ENCODE measurements at regions not wholly inside any gene's neighbourhood (a gene's known extent, or its start where the extent isn't known, plus 50 kb on each side); places are given as distances from the start of the nearest gene placed in this dataset.

DNA sequence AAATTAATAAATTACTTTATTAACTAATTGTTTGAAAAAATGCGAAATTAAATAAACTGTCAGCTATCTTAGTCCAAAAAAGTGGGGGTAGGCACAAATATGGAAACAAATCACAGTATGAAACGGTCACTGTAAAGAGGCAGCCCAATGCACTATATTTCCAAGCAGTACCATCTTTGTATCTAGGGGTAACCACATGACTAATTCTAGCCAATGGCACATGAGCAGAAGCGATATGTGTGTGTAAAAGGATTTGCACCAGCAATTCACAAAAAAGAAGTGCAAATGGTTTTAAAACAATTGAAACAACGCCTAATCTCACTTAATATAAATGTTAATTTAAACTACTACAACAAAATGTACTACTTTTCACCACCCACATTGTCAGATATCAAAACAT is 129.5 kb upstream of the PRNP start:
- DNase-seq: no peak

DNA sequence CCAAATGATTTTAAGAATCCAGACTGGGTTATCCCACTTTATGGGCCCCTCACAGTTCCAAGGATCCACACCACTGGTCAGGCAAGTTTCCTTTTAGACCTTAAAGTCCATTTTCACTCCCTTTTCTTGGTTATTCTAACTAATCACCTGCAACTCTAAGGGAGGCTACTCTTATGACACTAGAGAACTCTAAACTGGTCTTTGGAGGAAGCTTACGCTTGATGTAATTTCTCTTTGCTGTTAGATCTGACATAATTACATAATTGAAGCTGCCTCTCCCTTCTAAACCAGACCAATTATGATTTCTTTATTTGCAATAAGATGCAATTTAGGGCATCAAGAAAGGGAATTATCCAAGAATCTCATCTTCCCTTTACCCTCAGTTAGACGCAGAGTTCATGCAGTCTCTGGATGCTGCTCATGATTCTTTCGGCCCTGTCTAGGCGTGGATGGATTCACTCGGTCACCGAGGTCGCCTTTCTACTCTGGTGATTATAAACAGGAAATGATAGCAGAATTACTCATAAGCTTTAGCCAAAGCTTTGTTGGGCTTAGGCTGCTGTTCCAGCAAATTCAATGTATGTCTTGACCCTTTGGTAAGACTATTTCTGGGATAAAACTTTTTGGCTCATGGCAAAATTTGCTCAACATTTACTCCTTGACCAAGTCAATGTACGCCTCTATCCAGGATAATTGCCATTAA is 130.9 kb upstream of the PRNP start:
- no peak for DNase-seq

DNA sequence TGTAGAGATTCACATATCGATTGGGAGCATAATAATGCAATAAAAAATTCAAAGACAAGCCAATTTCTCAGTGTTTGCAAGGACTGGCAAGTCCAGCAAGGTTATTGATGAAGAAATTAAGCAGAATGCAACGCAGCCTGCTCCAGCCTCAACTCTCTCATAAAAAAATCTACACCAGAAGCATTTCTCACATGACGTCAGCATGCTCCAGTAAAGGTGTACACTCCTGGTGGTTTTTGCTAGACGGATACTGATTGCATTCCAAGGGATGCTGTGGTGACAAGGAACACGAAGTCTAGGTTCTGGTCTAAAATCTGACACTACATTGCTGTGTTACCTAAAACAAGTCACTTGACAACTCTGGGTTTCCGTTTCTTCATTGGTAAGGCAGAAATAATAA is 131.9 kb upstream of the PRNP start:
- no peak for DNase-seq

DNA sequence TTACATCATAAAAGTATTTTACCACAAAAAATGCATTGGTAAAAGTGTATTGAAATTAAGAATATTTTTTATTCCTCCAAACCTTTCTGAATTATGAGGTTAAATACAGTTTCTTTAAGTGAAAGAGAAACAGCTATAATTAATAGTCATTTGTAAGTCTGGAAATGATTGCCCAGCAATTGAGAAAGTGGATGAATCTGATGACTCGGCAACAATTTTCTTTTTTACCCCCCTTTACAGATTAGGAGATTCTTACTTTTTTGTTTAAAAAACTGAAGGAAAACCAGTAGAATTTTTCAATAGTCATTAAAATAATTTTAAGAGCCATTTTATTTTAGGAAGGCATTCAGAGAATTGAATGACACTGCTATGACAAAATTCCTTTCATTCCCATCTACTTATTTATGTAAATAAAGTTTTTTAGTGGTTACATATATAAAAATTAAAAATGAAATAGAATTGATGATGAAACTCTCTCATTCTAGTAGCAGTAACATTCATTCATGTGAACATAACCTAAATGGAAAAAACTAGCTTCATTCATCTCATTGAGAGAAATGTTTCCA is 134.1 kb upstream of the PRNP start:
- no peak for DNase-seq

DNA sequence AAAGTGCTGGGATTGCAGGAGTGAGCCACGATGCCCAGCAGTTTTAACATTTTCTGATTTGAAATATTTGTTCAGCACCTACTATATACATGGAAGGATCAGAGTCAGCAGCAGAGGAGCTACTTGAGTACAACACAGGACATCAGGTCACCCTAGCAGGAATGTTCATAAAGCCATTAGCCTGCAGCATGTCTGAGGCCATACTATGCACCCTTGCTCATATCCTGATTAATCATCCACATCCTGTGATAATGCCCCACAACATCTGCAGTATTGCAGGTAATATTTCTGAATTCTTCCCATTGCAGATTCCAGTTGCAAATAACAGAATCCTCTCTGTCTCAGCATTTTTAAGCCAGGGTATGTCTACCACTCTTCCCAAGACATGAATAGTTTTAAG is 135.5 kb upstream of the PRNP start:
- no peak for DNase-seq

DNA sequence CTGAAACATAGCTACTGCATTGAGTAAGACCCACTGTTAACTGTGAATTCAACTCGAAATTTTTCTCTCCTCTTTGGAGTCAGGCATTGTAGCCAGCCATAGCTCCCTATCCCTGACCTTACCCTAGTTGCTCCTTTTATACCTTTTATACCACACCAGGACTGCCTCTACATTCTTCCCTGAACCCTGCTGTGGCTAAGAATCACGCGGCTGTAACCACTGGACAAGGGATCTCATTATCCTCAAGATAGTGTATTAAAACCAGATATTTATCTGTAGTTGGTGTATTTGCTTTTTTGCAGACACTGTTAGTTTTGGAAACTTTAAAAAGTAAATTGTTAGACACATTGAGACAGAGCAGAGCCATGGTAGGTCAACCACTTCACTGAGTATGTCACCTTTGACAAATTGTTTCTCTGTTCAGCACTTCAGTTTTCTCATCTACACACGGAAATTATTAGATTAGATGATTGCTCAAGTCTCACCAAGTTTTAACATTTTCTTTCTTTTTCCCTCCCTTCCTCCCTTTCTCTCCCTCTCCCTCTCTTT is 136.5 kb upstream of the PRNP start:
- no peak for DNase-seq

DNA sequence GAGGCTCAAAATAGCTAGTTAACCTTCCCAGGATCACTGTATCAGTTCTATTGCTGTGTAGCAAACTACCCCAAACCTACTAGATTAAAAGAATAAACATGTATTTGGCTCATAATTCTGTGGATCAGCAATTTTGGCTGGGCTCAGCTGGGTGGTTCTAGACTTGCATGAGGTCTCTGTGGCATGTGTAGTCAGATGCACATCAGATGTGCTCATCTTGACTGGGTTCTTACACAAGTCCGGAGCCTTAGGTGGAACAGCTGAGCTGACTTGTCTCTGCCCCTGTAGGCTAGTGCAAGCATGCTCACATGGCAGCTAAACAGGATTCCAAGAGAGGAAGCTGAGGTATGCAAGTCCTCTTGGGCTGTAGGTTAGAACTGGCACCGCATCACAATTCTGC is 137.7 kb upstream of the PRNP start:
- no peak for DNase-seq

DNA sequence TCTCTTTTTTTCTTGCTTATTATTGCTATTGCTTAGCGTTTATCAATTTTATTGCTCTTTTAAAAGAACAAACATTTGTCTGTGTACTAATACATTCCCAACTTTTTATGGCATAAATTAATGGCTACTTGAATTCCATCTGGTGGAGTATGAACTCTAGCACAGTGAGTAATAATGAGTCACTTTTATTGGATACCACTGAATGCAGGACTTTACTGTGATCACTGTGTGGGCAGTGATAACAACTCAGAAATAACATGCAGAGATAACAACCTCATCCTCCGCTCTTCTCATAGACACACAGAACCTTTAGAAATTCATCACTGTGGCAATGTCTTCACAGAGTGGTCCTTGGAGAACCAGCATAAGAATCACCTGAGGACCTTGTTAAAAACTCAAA is 139.5 kb upstream of the PRNP start:
- DNase-seq: no peak

DNA sequence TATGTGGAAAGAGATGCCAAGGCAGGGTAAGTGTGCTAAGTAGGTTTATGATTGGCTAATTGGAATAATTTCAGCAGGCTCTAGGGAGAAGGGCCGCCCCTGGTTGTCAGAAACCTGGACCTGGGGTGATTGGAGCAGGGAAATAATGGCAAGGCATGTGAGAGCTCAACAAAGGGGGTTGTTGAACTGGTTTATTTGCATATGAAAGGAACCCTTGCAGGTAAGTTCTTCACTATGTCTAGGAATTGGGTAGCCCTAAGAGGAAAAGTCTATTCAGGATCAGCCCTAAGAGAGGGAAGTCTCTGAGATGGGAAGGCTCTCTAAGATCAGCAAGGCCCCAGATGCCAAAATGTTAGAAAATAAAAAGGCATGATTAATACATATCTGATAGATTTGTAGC is 139.9 kb upstream of the PRNP start:
- DNase-seq: no peak

DNA sequence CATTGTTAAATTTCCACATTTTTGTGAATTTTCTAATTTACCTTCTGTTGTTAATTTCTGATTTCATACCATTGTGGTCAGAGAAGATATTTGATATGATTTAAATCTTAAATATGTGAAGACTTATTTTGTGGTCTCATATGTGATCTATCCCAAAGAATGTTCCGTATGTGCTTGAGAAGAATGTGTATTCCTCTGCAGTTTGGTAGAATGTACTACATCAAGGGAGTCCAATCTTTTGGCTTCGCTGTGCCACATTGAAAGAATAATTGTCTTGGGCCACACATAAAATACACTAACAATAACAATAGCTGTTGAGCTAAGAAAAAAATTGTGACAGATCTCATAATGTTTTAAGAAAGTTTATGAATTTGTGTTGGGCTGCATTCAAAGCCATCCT is 140.7 kb upstream of the PRNP start:
- no peak for DNase-seq

DNA sequence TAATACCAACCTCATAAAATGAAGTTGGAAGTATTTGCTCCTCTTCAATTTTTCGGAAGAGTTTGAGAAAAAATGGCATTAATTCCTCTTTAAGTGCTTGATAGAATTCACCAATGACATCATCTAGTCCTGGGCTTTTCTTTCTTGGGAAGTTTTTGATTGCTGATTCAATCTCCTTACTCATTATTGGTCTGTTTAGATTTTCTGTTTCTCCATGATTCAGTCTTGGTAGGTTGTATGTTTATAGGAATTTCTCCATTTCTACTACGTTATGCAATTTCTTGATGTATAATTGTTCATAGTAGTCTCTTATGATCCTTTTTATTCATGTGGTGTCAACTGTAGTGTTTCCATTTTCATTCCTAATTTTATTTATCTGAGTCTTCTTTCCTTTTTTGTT is 141.5 kb upstream of the PRNP start:
- DNase-seq: no peak

DNA sequence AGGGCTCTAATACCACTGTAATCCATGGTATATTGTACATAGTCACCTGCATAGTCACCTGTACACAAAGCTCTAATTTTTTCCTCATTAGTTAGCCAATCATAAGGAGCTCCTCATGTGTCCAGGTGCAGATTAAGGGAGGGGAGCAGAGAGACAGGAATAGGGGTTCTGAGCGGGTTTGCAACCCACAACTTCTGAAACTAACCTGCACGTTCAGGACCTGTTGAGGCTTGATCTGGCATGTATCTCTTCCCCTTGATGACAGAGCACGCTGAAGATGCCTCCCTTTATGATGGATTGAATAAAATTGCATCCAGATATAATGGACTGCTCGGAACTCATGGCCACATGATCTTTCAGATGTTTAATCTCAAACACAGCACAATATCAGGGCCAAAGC is 144.0 kb upstream of the PRNP start:
- no peak for DNase-seq

DNA sequence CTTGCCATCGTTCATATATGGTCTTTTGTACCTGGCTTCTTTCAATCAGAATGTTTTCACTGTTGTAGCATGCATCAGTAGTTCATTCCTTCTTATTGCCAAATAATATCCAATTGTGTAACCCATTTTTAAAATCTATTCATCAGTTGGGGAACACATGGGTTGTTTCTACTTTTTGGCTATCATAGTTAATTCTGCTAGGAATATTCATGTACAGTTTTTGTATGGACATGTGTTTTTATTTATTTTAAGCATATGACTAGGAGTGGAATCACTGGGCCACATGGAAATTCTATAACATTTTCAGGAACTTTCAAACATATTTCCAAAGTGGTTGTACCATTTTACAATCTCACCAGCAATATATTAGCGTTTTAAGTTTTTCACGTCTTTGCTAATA is 151.9 kb upstream of the PRNP start:
- no peak for DNase-seq

DNA sequence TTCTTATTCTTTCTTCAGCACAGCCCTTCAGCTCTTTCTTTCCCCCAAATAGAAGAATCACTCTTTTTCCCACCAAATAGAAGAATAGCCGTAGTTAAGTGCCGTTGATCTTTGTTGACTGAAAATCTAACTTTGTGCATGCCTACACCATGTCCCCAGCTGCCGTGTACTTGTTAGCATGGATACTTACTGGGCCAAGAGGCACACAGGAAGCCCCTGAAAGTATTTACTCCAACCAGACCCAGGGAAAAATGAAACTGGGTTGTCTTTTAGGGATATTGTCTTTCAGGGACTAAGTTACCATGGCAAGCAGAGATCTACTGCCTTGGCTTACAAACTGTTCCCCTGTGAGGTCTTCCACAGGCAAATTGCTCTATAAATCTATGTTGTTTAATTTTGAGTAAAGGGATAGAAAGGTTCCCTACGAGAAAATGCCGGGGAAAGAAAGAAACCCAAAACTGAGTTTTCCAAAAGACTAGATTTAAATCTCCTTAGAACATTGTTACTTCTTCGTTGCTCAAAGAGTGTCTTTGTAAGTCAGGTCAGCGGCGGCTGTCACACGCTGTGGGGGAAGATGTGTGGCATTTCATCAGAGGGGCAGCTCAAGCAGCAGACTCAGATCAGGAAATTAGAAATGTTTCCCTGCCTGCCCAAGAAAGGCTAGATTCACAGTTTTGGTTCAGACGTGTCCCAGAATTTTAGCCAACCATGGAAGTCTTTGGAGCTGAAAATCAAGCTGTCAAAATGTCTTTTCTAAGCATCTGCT is 152.7 kb upstream of the PRNP start:
- no peak for DNase-seq

DNA sequence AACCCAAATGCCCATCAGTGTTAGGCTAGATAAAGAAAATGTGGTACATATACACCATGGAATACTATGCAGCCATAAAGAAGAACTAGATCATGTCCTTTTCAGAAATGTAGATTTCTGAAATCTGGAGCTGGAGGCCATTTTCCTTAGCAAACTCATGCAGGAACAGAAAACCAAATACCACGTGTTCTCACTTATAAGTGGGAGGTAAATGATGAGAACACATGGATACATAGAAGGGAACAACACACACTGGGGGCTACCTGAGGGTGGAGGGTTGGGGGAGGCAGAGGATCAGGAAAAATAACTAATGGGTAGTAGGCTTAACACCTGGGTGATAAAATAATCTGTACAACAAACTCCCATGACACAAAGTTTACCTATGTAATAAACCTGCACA is 153.5 kb upstream of the PRNP start:
- DNase-seq: no peak

DNA sequence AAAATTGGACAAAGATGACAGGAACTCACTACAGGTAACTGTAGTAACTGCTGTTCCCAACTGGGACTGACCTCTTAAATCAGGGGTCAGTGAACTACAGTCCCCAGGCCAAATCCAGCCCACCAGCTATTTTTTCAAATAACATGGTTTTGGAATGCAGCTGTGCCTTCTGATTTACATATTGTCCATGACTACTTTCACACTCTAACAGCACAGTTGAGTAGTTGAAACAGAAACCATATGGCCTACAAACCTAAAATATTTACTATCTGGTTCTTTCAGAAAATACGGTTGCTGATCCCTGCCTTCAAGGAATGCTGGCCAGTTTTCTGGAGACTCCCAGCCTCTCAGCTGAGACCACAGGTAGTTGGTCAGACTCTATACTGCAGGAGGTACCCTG is 161.5 kb upstream of the PRNP start:
- no peak for DNase-seq

DNA sequence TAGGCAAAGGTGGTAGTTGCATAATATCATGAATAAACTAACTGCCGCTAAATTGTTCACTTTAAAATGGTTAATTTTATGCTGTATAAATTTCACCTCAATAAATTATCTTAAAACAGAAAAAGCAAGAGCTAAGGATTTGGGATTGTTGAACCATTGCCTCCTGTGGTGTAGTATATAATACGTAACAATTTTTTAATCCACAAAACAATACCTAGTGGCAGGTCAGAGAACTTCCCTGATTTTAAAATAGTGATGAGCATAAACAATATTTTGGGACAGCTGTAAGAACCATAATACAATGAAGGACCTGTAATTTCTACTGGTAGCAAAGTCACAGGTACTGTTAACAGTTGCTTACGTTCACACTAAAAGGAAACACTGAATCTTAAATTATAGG is 161.9 kb upstream of the PRNP start:
- no peak for DNase-seq

DNA sequence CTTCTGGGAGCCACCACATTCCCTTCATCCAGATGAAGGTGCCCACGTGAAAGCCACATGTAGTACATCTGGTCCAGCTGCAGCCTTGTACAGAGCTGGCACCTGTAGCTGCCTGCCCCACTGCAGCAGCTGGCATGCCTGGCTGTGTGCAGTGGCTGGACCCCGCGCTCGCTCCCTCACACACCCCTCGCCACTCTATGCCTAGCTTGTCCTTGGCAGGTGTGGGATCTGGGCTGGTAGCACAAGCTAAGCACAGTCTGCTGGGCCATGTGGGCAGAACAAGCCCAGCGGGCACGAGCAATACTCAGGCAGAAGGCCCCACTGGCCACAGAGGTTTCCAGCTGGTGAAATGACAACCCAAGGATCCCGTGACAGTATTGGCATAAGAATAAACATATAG is 163.9 kb upstream of the PRNP start:
- DNase-seq: no peak

DNA sequence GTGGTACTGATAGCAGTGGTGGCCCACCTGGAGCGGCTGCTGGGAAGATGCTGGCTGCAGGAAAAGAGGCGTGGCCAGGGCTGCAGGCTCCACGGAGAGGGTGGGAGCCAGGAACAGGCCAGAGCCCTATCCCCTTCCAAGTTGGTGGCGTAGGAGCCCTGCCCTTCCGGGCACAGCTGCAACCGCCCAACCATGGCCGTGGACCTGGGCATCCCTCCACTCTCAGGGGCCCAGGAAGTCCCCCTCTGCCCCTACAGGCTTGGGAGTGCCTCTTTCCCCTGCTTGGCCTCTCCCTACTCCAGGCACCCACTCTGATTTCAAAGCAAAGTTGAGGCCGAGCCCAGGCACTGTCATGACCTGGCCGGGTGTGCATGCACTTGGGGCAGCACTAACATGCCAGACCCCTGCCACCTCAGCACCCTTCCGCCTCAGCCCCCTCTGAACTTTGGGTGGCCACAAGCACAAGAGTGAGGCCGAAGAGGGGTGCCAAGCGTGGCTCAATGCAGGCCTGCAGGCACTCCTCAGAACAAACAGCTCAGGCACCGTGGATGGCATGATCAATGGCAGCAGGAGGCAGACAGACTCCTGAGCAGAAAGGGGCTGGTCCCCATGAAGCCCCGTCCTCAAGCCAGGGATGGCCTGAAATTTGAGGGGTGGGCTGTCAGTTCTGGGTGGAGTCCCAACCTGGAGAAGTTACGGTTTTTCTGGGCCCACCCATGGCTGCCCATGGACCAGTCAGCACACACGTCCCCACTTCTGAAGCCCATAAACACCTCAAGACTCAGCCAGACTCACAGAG is 164.9 kb upstream of the PRNP start:
- DNase-seq: no peak

DNA sequence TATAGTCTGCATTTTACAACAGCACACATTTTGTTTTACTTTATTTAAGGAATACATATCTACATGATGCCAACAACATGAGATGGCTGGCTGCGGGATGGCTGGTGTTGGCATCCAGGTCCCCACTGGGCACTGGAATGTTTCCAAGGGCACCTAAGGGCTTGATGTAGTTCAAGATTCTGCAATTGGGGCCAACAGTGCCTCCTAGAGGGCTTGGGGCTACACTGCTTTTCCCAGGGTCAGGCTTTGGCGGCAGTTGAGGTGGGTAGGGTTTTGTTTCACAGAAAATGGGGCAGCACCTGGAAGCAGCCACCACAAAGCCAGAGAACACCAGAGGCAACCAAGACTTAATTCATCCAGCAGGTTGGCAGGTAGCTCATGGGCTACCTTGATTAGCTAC is 166.7 kb upstream of the PRNP start:
- no peak for DNase-seq

DNA sequence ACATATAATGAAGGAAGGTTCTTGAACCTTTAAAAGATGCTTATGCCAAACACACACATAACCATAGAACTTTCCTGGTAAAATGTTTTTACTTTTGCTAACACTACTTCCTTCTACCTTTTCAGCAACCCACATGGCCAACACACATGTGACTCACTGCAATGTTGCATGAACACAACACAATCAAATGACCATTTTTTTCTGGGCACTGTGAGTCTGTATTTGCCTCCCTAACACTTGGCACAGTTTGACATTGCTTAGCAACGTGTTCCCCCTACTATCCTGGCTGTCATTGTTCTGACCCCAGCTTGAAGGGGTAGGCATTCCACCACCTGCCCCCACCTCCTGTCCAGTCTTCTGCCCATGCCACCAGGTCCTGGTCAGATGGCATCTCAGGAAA is 169.4 kb upstream of the PRNP start:
- DNase-seq: no peak

DNA sequence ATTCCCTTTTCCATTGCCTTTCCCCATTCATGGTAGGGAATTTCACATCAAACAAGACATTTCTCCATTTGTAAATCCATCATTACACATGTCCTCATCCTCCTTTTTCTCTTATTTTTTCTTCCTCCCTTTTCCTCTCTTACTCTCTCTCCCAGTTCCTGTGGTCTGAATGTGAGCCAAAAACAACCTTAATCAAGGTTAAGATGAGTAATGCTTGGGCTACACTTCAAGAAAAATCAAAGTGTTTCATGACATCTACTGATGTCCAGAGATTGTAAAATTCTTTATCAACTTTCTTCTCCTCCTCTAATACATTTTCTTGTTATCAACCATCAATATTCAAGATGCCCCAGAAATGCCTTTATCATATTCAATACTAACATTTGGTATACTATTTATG is 172.5 kb upstream of the PRNP start:
- no peak for DNase-seq

DNA sequence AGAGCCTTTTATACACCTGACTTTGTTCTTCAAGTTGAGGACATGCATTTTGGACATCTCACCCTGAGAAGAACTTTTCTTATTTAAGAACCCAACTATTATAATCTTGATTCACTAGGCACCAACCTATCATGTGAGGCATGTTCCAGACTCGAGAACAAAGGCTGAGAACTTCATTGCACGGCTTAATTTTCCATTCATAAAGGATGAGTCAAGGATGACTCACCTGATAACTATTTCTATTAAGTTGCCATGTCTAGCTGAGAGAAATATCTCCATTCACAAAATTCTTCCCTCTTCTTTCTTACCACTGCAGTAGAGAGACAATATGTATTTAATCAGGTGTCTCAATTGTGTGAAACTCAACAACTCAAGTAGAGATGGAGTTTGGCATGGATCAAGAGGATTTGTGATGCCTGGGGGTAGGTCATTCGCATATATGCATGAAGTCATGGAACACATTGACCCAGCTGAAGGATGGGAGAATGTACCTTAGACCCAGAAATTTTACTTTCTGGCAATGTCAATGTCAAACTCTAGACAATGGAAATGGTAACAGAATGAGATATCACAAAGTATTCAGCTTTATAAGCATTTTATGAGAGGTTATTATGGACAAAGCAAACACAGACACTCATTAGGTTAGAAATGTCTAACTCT is 173.2 kb upstream of the PRNP start:
- no peak for DNase-seq
